Activated CD4-positive, alpha-beta T cell treated with anti-CD3 and anti-CD28 coated beads for 4 hours (primary cell): ENCODE measurements at regions not wholly inside any gene's neighbourhood (a gene's known extent, or its start where the extent isn't known, plus 50 kb on each side); places are given as distances from the start of the nearest gene placed in this dataset.

Experiments used
- DNase-seq, 2 donors: peaks; one replicate each; pipeline ENCODE4 v3.0.0-alpha.2; 2020

- no peak for DNase-seq
Observed at GRCh38 chr13:111037927-111038326, 77.2 kb upstream of the ARHGEF7 start.

- no peak for DNase-seq
Observed at GRCh38 chr13:111036665-111037064, 78.4 kb upstream of the ARHGEF7 start.

GRCh38 chr13:111035861-111036260, 79.2 kb upstream of the ARHGEF7 start:
- DNase-seq, result no peak

GRCh38 chr13:111034811-111035210, 80.3 kb upstream of the ARHGEF7 start:
- DNase-seq, result no peak

GRCh38 chr13:111033172-111034130, 81.7 kb upstream of the ARHGEF7 start:
- DNase-seq, result no peak

- DNase-seq, result peak in 1 of 2 donors; percentile 12
Observed at GRCh38 chr13:111031531-111031961, 83.6 kb upstream of the ARHGEF7 start.

GRCh38 chr13:111029957-111030609, 85.0 kb upstream of the ARHGEF7 start:
- DNase-seq, result no peak

- no peak for DNase-seq
Observed at GRCh38 chr13:111027458-111028439, 87.4 kb upstream of the ARHGEF7 start.

- DNase-seq, result no peak
Observed at GRCh38 chr13:111025310-111025709, 89.8 kb upstream of the ARHGEF7 start.

GRCh38 chr13:111022886-111023285, 92.2 kb upstream of the ARHGEF7 start:
- no peak for DNase-seq

GRCh38 chr13:111022241-111022640, 92.9 kb upstream of the ARHGEF7 start:
- DNase-seq, result no peak

GRCh38 chr13:111021270-111021669, 93.8 kb upstream of the ARHGEF7 start:
- DNase-seq, result no peak

GRCh38 chr13:111020546-111020945, 94.6 kb upstream of the ARHGEF7 start:
- no peak for DNase-seq

GRCh38 chr13:111020021-111020420, 95.1 kb upstream of the ARHGEF7 start:
- no peak for DNase-seq

- no peak for DNase-seq
Observed at GRCh38 chr13:111017755-111018459, 97.2 kb upstream of the ARHGEF7 start.

- no peak for DNase-seq
Observed at GRCh38 chr13:111013196-111013595, 98.3 kb upstream of the ANKRD10 start.

- DNase-seq, result no peak
Observed at GRCh38 chr13:111011899-111012298, 97.0 kb upstream of the ANKRD10 start.

- DNase-seq, result no peak
Observed at GRCh38 chr13:111008351-111008750, 93.5 kb upstream of the ANKRD10 start.

GRCh38 chr13:111007209-111007608, 92.3 kb upstream of the ANKRD10 start:
- DNase-seq, result no peak

- no peak for DNase-seq
Observed at GRCh38 chr13:111006506-111007031, 91.7 kb upstream of the ANKRD10 start.

GRCh38 chr13:111005808-111006505, 91.1 kb upstream of the ANKRD10 start:
- no peak for DNase-seq
